ENCODE measurements at regions not wholly inside any gene's neighbourhood (a gene's known extent, or its start where the extent isn't known, plus 50 kb on each side); places are given as distances from the start of the nearest gene placed in this dataset.

GRCh38 chr20:24316731-24317130 lies 152.7 kb upstream of the SYNDIG1 start:
- TF ChIP-seq POLR2A (IDR thresholded peaks at IDR 0.05; ENCODE audit: low read depth, low read length) (no peak), TAF1 (IDR thresholded peaks at IDR 0.05; ENCODE audit: borderline replicate concordance, low read depth, low read length) (no peak)
